Adrenal gland (tissue), 5 donors: ENCODE measurements at regions not wholly inside any gene's neighbourhood (a gene's known extent, or its start where the extent isn't known, plus 50 kb on each side); places are given as distances from the start of the nearest gene placed in this dataset.

Experiments used
- POLR2A ChIP-seq, 2 donors: fragments of 450-650 bp; IDR thresholded peaks; one replicate each; pipeline ENCODE4 v1.6.1; 2017; ENCODE audit warnings: antibody characterized with exemption in 2 of 2, mild to moderate bottlenecking in 2 of 2, moderate library complexity in 1 of 2
- TF ChIP-seq, protein P1 (sequence below), 6 experiments: fragments of 450-650 bp in 4 of 6; fragments of 200-600 bp in 2 of 6; sonication (generic) in 1 of 6; IDR thresholded peaks; 1 replicate in 5 of 6; 2 replicates in 1 of 6; pipeline versions ENCODE4 v1.5.1 to v1.8.0; 2016 to 2021; ENCODE audit warnings: antibody characterized with exemption in 6 of 6, mild to moderate bottlenecking in 2 of 6, moderate library complexity in 1 of 6
- donor health status: DM: no; HTN: no; CAD: no.

DNA sequence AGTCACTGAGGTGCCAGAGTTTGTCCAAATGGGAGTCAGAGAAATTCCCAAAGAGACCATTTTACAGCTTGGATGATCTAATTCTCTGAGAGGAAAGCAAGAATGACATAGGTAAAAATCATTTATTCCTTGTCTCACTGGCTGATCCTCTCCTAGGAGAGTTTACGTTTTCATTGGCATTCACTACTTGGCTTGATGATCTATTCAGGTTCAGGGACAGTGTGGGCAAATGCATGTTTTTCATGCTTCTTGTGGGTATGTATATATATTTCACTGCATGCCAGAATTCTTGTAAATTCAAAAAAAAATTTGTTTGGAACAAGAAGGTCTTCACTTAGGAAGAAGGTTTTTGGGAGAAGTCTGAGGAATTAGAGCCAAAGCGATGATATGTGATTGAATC is 403.4 kb upstream of the JAG1 start:
- TF ChIP-seq, protein P1, sequence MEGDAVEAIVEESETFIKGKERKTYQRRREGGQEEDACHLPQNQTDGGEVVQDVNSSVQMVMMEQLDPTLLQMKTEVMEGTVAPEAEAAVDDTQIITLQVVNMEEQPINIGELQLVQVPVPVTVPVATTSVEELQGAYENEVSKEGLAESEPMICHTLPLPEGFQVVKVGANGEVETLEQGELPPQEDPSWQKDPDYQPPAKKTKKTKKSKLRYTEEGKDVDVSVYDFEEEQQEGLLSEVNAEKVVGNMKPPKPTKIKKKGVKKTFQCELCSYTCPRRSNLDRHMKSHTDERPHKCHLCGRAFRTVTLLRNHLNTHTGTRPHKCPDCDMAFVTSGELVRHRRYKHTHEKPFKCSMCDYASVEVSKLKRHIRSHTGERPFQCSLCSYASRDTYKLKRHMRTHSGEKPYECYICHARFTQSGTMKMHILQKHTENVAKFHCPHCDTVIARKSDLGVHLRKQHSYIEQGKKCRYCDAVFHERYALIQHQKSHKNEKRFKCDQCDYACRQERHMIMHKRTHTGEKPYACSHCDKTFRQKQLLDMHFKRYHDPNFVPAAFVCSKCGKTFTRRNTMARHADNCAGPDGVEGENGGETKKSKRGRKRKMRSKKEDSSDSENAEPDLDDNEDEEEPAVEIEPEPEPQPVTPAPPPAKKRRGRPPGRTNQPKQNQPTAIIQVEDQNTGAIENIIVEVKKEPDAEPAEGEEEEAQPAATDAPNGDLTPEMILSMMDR (IDR thresholded peaks at IDR 0.05), result no peak
- no peak for TF ChIP-seq POLR2A (IDR thresholded peaks at IDR 0.05)
